ENCODE measurements at regions not wholly inside any gene's neighbourhood (a gene's known extent, or its start where the extent isn't known, plus 50 kb on each side); places are given as distances from the start of the nearest gene placed in this dataset.

DNA sequence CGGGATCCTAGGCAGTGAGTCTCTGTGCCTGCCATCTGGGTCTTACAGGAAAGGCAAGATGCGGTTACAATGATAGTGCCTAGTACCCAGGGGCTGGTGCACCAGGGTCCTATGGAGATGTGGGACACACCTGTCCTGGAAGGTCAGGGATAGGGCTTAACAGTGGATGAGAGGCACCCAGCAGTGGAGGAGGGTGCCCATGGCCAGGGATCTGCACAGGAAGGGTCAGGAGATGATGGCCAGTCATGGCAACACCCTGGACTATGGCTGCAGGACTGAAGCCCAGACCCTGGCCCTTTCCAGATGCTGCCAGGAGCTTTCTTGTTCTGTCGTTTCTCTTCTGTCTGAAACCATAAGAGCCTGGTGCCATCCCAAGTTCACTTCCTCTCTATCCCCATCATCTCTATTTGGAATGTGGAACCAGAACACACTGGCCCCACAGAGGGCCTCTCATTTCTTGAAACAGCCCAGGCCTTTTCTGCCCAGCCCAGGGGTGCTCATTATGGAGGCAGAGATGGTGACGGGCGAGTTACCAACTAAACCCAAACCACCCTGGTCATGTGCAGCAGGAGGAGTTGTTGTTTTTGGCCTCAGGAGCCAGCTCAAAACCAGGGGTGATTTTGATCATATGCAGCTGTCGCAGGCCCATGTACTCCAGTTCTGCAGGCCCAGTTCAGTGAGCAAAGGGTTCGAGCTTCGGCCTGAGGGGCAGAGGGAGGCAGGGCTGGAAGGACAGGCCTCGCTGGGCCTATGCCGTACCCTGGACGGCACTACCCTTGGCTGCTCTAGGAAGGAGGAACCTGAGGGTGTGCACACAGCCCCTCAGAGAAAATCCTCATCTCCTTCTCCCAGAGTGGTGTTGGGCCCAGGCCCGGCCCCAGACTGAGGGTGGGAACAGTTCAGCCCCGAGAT lies 52.6 kb upstream of the GDF10 start:
- no peak overlapping the region for H3K27ac ChIP-seq (ENCODE audit: poor library complexity, severe bottlenecking)
- no peaks in the 10 kb centered on the region for H3K4me1 ChIP-seq (ENCODE audit: insufficient read depth, poor library complexity, severe bottlenecking)
- TF ChIP-seq, protein P1, sequence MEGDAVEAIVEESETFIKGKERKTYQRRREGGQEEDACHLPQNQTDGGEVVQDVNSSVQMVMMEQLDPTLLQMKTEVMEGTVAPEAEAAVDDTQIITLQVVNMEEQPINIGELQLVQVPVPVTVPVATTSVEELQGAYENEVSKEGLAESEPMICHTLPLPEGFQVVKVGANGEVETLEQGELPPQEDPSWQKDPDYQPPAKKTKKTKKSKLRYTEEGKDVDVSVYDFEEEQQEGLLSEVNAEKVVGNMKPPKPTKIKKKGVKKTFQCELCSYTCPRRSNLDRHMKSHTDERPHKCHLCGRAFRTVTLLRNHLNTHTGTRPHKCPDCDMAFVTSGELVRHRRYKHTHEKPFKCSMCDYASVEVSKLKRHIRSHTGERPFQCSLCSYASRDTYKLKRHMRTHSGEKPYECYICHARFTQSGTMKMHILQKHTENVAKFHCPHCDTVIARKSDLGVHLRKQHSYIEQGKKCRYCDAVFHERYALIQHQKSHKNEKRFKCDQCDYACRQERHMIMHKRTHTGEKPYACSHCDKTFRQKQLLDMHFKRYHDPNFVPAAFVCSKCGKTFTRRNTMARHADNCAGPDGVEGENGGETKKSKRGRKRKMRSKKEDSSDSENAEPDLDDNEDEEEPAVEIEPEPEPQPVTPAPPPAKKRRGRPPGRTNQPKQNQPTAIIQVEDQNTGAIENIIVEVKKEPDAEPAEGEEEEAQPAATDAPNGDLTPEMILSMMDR (IDR thresholded peaks at IDR 0.05; ENCODE audit: poor library complexity, severe bottlenecking): no peak
- H3K4me3 ChIP-seq (ENCODE audit: severe bottlenecking): no peak overlapping the region
- H3K36me3 ChIP-seq (ENCODE audit: low read depth): no peaks in the 10 kb centered on the region
- H3K27me3 ChIP-seq (ENCODE audit: insufficient read depth, poor library complexity, severe bottlenecking): no peaks in the 10 kb centered on the region
- no peaks in the 10 kb centered on the region for H3K9me3 ChIP-seq (ENCODE audit: severe bottlenecking)
- ATAC-seq (ENCODE audit: low read depth): no peak
- DNase-seq (ENCODE audit: low spot score): no peak

DNA sequence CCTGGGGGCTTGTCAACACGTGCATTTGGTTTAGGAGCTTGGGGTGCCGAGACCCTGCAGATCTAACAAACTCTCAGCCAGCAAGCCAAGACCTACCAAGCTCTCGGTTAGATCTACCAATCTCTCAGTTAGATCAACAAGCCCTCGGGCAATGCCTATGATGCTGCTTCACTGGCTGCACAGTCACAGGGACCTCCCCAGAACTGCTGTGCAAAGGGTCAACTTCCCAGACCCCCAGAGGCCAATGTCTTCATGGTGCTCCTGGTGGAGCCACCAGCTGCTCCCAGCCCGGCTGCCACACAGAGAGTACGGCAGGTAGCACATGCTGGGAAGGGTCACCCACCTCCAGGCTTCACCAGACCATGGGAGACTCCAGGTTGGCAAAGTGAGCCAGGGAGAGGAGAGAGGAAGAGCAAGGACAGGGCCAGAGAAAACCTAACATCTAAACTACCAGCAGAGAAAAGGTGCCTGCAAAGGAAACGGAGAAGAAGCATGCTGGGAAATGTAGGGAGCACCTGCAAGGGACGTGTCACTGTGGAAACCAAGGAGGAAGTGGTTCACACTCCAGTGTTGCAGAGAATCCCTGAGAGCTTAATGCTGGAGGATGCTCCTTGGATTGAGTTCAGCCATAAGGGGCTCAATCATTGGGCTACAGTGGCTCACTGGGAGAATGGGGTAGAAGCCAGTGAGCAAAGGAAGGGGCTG lies 51.5 kb upstream of the GDF10 start:
- Histone ChIP-seq H3K9me3 (ENCODE audit: severe bottlenecking) (no peaks in the 10 kb centered on the region), H3K36me3 (ENCODE audit: low read depth) (no peaks in the 10 kb centered on the region), H3K4me3 (ENCODE audit: severe bottlenecking) (no peak overlapping the region), H3K27me3 (ENCODE audit: insufficient read depth, poor library complexity, severe bottlenecking) (no peaks in the 10 kb centered on the region), H3K27ac (ENCODE audit: poor library complexity, severe bottlenecking) (no peak overlapping the region), H3K4me1 (ENCODE audit: insufficient read depth, poor library complexity, severe bottlenecking) (no peaks in the 10 kb centered on the region)
- DNase-seq (ENCODE audit: low spot score): no peak
- ATAC-seq (ENCODE audit: low read depth): no peak
- TF ChIP-seq, protein P1 (IDR thresholded peaks at IDR 0.05; ENCODE audit: poor library complexity, severe bottlenecking): no peak

GRCh38 chr10:47249881-47250280 lies 50.1 kb upstream of the GDF10 start:
- ATAC-seq (ENCODE audit: low read depth) (no peak), DNase-seq (ENCODE audit: low spot score) (peak; percentile 29)
- no peaks in the 10 kb centered on the region for H3K27me3 ChIP-seq (ENCODE audit: insufficient read depth, poor library complexity, severe bottlenecking)
- H3K4me3 ChIP-seq (ENCODE audit: severe bottlenecking): no peak overlapping the region
- H3K9me3 ChIP-seq (ENCODE audit: severe bottlenecking): no peaks in the 10 kb centered on the region
- no peaks in the 10 kb centered on the region for H3K4me1 ChIP-seq (ENCODE audit: insufficient read depth, poor library complexity, severe bottlenecking)
- TF ChIP-seq, protein P1 (IDR thresholded peaks at IDR 0.05; ENCODE audit: poor library complexity, severe bottlenecking): no peak
- H3K36me3 ChIP-seq (ENCODE audit: low read depth): no peaks in the 10 kb centered on the region
- no peak overlapping the region for H3K27ac ChIP-seq (ENCODE audit: poor library complexity, severe bottlenecking)

Measured in RWPE2 (cell line).